H1 (cell line): ENCODE measurements at regions not wholly inside any gene's neighbourhood (a gene's known extent, or its start where the extent isn't known, plus 50 kb on each side); places are given as distances from the start of the nearest gene placed in this dataset.
A peak's percentile ranks its signal among the peaks of the same experiment; 100 is the strongest.

Source experiments
- CTCF ChIA-PET: fragments of 300-600 bp; sonication (Branson Sonifier 250); formaldehyde crosslinking; loops from one replicate; lab custom pipeline; 2021; ENCODE audit not compliant: partially characterized antibody; lab: Charles Lee
- POLR2A ChIA-PET: fragments of 300-600 bp; sonication (Branson Sonifier 250); formaldehyde crosslinking; loops from one replicate; lab custom pipeline; 2021; ENCODE audit warnings: inconsistent platforms; ENCODE audit not compliant: partially characterized antibody; lab: Charles Lee
- DNase-seq, 2 experiments: peaks; one replicate each; pipeline versions ENCODE4 v3.0.0 to v3.0.0-alpha.2; 2010 to 2022; ENCODE audit warnings: low spot score in 2 of 2, low read depth in 1 of 2, mixed read lengths in 1 of 2
- FAIRE-seq: peaks from 2 replicates; lab custom pipeline; 2011; peaks lifted over from hg19 to GRCh38; lab: Jason Lieb, UNC
- H2AFZ ChIP-seq: 2 replicates; pipeline ENCODE4 v1.8.1; 2012; ENCODE audit warnings: low read length, inconsistent platforms
- H2AK5ac ChIP-seq: 2 replicates; pipeline ENCODE4 v1.6.1; 2013; ENCODE audit warnings: low read depth, low read length
- H2BK120ac ChIP-seq: replicated peaks from 2 replicates; pipeline ENCODE3; 2013; ENCODE audit warnings: low read depth, low read length, inconsistent platforms
- H2BK12ac ChIP-seq: 2 replicates; pipeline ENCODE4 v1.6.1; 2013; ENCODE audit warnings: low read depth, low read length
- H2BK15ac ChIP-seq: 2 replicates; pipeline ENCODE4 v1.6.1; 2013; ENCODE audit warnings: low read length
- H2BK20ac ChIP-seq: 2 replicates; pipeline ENCODE4 v1.6.1; 2013; ENCODE audit warnings: low read length
- H2BK5ac ChIP-seq: 2 replicates; pipeline ENCODE4 v1.6.1; 2013; ENCODE audit warnings: low read depth, low read length
- H3K14ac ChIP-seq: 2 replicates; pipeline ENCODE4 v1.6.1; 2013; ENCODE audit warnings: inconsistent platforms; ENCODE audit not compliant: insufficient read length
- H3K18ac ChIP-seq: 2 replicates; pipeline ENCODE4 v1.6.1; 2013; ENCODE audit warnings: low read length; ENCODE audit errors: extremely low read depth
- H3K23ac ChIP-seq: 2 replicates; pipeline ENCODE4 v1.6.1; 2013; ENCODE audit warnings: inconsistent platforms; ENCODE audit not compliant: insufficient read length
- H3K23me2 ChIP-seq: 2 replicates; pipeline ENCODE4 v1.6.1; 2013; ENCODE audit warnings: low read depth, low read length
- H3K27ac ChIP-seq: 2 replicates; pipeline ENCODE4 v1.6.1; 2011; ENCODE audit warnings: low read depth, low read length, inconsistent platforms
- H3K27me3 ChIP-seq, 4 experiments: replicated peaks in 1 of 4; 1 replicate in 1 of 4; 2 replicates in 3 of 4; pipeline versions ENCODE4 v1.6.1 to v1.8.1; 2011 to 2013; ENCODE audit warnings: low read length in 3 of 4, mild to moderate bottlenecking in 3 of 4, inconsistent platforms in 2 of 4, mixed read lengths in 2 of 4, moderate library complexity in 1 of 4; ENCODE audit not compliant: control insufficient read depth in 3 of 4, insufficient read depth in 3 of 4; ENCODE audit errors: extremely low read depth in 1 of 4
- H3K36me3 ChIP-seq, 4 experiments: 2 replicates each; pipeline versions ENCODE4 v1.6.1 to v1.8.1; 2011 to 2013; ENCODE audit warnings: mild to moderate bottlenecking in 4 of 4, low read length in 3 of 4, moderate library complexity in 2 of 4, control low read depth in 1 of 4, inconsistent platforms in 1 of 4; ENCODE audit not compliant: insufficient read depth in 4 of 4, control insufficient read depth in 2 of 4
- H3K4ac ChIP-seq: replicated peaks from 2 replicates; pipeline ENCODE3; 2013; ENCODE audit warnings: low read length, low read depth, mixed read lengths, inconsistent platforms; ENCODE audit not compliant: insufficient read length
- H3K4me1 ChIP-seq, 4 experiments: replicated peaks in 1 of 4; 1 replicate in 1 of 4; 2 replicates in 3 of 4; pipeline versions ENCODE4 v1.6.1 to v1.8.1; 2011 to 2013; ENCODE audit warnings: low read length in 3 of 4, inconsistent platforms in 2 of 4, mixed read lengths in 1 of 4; ENCODE audit not compliant: insufficient read depth in 4 of 4, control insufficient read depth in 3 of 4
- H3K4me2 ChIP-seq, 2 experiments: 2 replicates each; pipeline versions ENCODE4 v1.6.1 to v1.8.1; 2011 to 2013; ENCODE audit warnings: low read depth in 2 of 2, low read length in 2 of 2, control low read depth in 1 of 2, inconsistent platforms in 1 of 2, mild to moderate bottlenecking in 1 of 2; ENCODE audit not compliant: insufficient read depth in 1 of 2
- H3K4me3 ChIP-seq, 4 experiments: fragments of 200-600, 300-600 bp in 1 of 4; sonication (generic), shearing (Covaris generic), sonication (Bioruptor Twin) in 1 of 4; 2 replicates each; pipeline versions ENCODE4 v1.5.1 to v1.8.1; 2011 to 2016; ENCODE audit warnings: low read length in 4 of 4, low read depth in 3 of 4, control low read depth in 2 of 4, inconsistent platforms in 2 of 4, mild to moderate bottlenecking in 2 of 4, mixed read lengths in 1 of 4, moderate library complexity in 1 of 4; ENCODE audit not compliant: insufficient read depth in 2 of 4; ENCODE audit errors: extremely low read depth in 1 of 4
- H3K56ac ChIP-seq: replicated peaks from 2 replicates; pipeline ENCODE3; 2013; ENCODE audit warnings: low read depth, mild to moderate bottlenecking, mixed read lengths, low read length, inconsistent platforms; ENCODE audit not compliant: insufficient read length
- H3K79me1 ChIP-seq: 2 replicates; pipeline ENCODE4 v1.6.1; 2013; ENCODE audit warnings: low read depth, low read length, control low read depth
- H3K79me2 ChIP-seq, 2 experiments: 2 replicates each; pipeline versions ENCODE4 v1.6.1 to v1.8.1; 2012 to 2013; ENCODE audit warnings: low read length in 2 of 2, mild to moderate bottlenecking in 2 of 2, inconsistent platforms in 1 of 2; ENCODE audit not compliant: insufficient read depth in 2 of 2, control insufficient read depth in 1 of 2
- H3K9ac ChIP-seq, 4 experiments: replicated peaks in 1 of 4; 1 replicate in 1 of 4; 2 replicates in 3 of 4; pipeline versions ENCODE4 v1.6.1 to v1.8.1; 2011 to 2013; ENCODE audit warnings: low read depth in 3 of 4, low read length in 3 of 4, control low read depth in 2 of 4, mild to moderate bottlenecking in 2 of 4, moderate library complexity in 2 of 4, inconsistent platforms in 1 of 4; ENCODE audit errors: extremely low read depth in 1 of 4
- H3K9me3 ChIP-seq, 2 experiments: 2 replicates each; pipeline versions ENCODE4 v1.6.1 to v1.8.1; 2012 to 2013; ENCODE audit warnings: mild to moderate bottlenecking in 2 of 2, moderate library complexity in 2 of 2, control low read depth in 1 of 2, inconsistent platforms in 1 of 2, low read depth in 1 of 2, low read length in 1 of 2, mixed read lengths in 1 of 2; ENCODE audit not compliant: insufficient read depth in 2 of 2
- H4K20me1 ChIP-seq, 2 experiments: replicated peaks in 1 of 2; 2 replicates each; pipeline versions ENCODE3 to v1.8.1; 2011 to 2013; ENCODE audit warnings: inconsistent platforms in 2 of 2, low read length in 2 of 2, mild to moderate bottlenecking in 1 of 2; ENCODE audit not compliant: insufficient read depth in 2 of 2, control insufficient read depth in 1 of 2
- H4K5ac ChIP-seq: 2 replicates; pipeline ENCODE4 v1.6.1; 2013; ENCODE audit warnings: low read length, low read depth, mixed read lengths, inconsistent platforms; ENCODE audit not compliant: insufficient read length
- H4K8ac ChIP-seq: 2 replicates; pipeline ENCODE4 v1.8.0; 2013; ENCODE audit warnings: mild to moderate bottlenecking, moderate library complexity, low read length, inconsistent platforms; ENCODE audit not compliant: insufficient read depth; ENCODE audit errors: extremely low read depth
- H4K91ac ChIP-seq: replicated peaks from 2 replicates; pipeline ENCODE3; 2013; ENCODE audit warnings: low read length, mixed read lengths, inconsistent platforms; ENCODE audit not compliant: insufficient read length
- CHD1 ChIP-seq: IDR thresholded peaks from 2 replicates; pipeline ENCODE4 v1.6.1; 2012; ENCODE audit warnings: low read depth, low read length, improper control_type of control experiment
- HDAC2 ChIP-seq, 2 experiments: fragments of 300-600 bp in 1 of 2; sonication (generic) in 1 of 2; IDR thresholded peaks; 2 replicates each; pipeline ENCODE4 v1.6.1; 2011 to 2012; ENCODE audit warnings: low read depth in 2 of 2, low read length in 2 of 2, mild to moderate bottlenecking in 2 of 2, moderate library complexity in 2 of 2, borderline replicate concordance in 1 of 2, inconsistent platforms in 1 of 2
- RBBP5 ChIP-seq: IDR thresholded peaks from 2 replicates; pipeline ENCODE4 v1.7.1; 2012; ENCODE audit warnings: low read depth, mild to moderate bottlenecking, inconsistent platforms, low read length, moderate library complexity, borderline replicate concordance
- SIX5 ChIP-seq: IDR thresholded peaks from 2 replicates; pipeline ENCODE4 v1.6.1; 2011; ENCODE audit warnings: mild to moderate bottlenecking, low read depth, low read length
- TEAD4 ChIP-seq: IDR thresholded peaks from 2 replicates; pipeline ENCODE4 v1.6.1; 2012; ENCODE audit warnings: low read depth, low read length, inconsistent platforms, mixed read lengths
- WGBS, 2 experiments: shearing (Covaris generic) in 1 of 2; methylation state at CpG; one replicate each; pipeline versions ENCODE4 v1.1.6 to v1.1.7; 2013 to 2015; ENCODE audit warnings: low lambda C conversion rate in 2 of 2, mixed read lengths in 2 of 2, inconsistent platforms in 1 of 2, low coverage in 1 of 2, missing lambda C conversion rate in 1 of 2; ENCODE audit not compliant: insufficient replicate concordance in 2 of 2, insufficient coverage in 1 of 2, insufficient read length in 1 of 2; ENCODE audit errors: extremely low coverage in 1 of 2, missing lambda C conversion rate in 1 of 2; 5-methylcytosine and 5-hydroxymethylcytosine counted together
- TF ChIP-seq, protein P1 (sequence below): IDR thresholded peaks from 2 replicates; pipeline ENCODE4 v1.6.1; 2012; ENCODE audit warnings: inconsistent platforms

DNA sequence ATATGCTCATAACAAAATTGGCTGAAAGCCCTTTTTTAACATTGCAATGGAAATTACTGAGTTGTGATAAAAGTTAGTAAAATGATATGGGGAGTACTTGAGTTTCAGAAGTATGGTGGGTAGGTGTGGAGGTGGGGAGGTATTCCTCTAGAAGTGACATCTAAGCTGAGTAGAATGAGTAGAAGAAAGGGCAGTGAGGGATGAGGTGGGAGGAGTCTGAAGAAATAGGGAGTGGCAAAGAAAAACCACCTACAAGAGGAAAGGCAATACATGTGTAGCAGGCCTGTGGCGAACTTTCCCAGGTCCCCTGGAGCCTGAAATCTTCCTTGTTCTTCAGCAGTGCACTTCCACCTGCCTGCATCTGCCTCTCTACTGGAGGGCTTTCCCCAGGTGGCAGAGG, 52.8 kb upstream of the DIPK2A start:
- Histone ChIP-seq H4K20me1 (no peaks in the 10 kb centered on the region), H3K36me3 (no peaks in the 10 kb centered on the region), H4K8ac (no peak overlapping the region), H3K27ac (no peak overlapping the region), H2AFZ (peak overlapping the region; percentile 85; the same call in 1 of the 2 replicates), H3K4me1 (peaks cover 0 to 4% (median 3%) of the 10 kb centered on the region in 4 experiments; a peak in 2 of 7 replicates), H2AK5ac (no peak overlapping the region), H2BK15ac (no peak overlapping the region), H3K23me2 (no peaks in the 10 kb centered on the region), H3K4me3 (no peak overlapping the region), H3K23ac (no peak overlapping the region), H3K56ac (no peak overlapping the region), H3K27me3 (no peaks in the 10 kb centered on the region), H4K5ac (no peak overlapping the region), H2BK12ac (no peak overlapping the region), H3K14ac (no peak overlapping the region), H3K4ac (no peak overlapping the region), H3K4me2 (no peak overlapping the region), H2BK5ac (no peak overlapping the region), H4K91ac (no peak overlapping the region), H3K18ac (no peak overlapping the region), H3K79me1 (no peaks in the 10 kb centered on the region), H3K9me3 (no peaks in the 10 kb centered on the region), H2BK20ac (no peak overlapping the region), H3K9ac (no peak overlapping the region), H3K79me2 (no peaks in the 10 kb centered on the region), H2BK120ac (no peak overlapping the region)
- DNase-seq: no peak
- FAIRE-seq: no peak
- POLR2A ChIA-PET: no interaction called here
- 92% methylated on average over 1 of the region's 1 CpG; no CpG with 5 or more reads in 1 of the 2 experiments for WGBS, 2 experiments
- TF ChIP-seq RBBP5 (no peak), SIX5 (no peak), HDAC2 (IDR thresholded peaks at IDR 0.05; ENCODE audit: borderline replicate concordance in 1 of 2, low read depth in 2 of 2, low read length in 2 of 2) (no peak), TEAD4 (no peak), CHD1 (no peak)
- TF ChIP-seq, protein P1, sequence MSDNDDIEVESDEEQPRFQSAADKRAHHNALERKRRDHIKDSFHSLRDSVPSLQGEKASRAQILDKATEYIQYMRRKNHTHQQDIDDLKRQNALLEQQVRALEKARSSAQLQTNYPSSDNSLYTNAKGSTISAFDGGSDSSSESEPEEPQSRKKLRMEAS: no peak
- CTCF ChIA-PET: no interaction called here
